AG04450 (cell line): ENCODE measurements at regions not wholly inside any gene's neighbourhood (a gene's known extent, or its start where the extent isn't known, plus 50 kb on each side); places are given as distances from the start of the nearest gene placed in this dataset.

ENCODE experiments used
- CTCF ChIA-PET: fragments of 300-600, 350-600 bp; formaldehyde crosslinking; extraction: SDS; loops from one replicate; lab custom pipeline; 2022; ENCODE audit warnings: antibody characterized with exemption, inconsistent platforms; lab: Charles Lee
- POLR2A ChIA-PET: fragments of 350-600 bp; formaldehyde crosslinking; extraction: SDS; loops from one replicate; lab custom pipeline; 2021; ENCODE audit warnings: antibody characterized with exemption, inconsistent platforms; lab: Yijun Ruan, JAX
- DNase-seq: peaks from one replicate; pipeline ENCODE4 v3.0.0-alpha.2; 2011; ENCODE audit warnings: low read depth, low spot score
- H3K27ac ChIP-seq: one replicate; pipeline ENCODE4 v1.5.1; 2012; ENCODE audit warnings: low read depth, low read length, control low read depth
- H3K27me3 ChIP-seq: one replicate; pipeline ENCODE4 v1.6.0; 2012; ENCODE audit warnings: low read length; ENCODE audit not compliant: control insufficient read depth, insufficient read depth
- H3K4me3 ChIP-seq: 2 replicates; pipeline ENCODE4 v1.5.1; 2011; ENCODE audit warnings: mild to moderate bottlenecking, low read depth, low read length, control low read depth
- H3K9me3 ChIP-seq: 2 replicates; pipeline ENCODE4 v1.5.1; 2012; ENCODE audit warnings: low read length; ENCODE audit not compliant: control insufficient read depth, insufficient read depth
- TF ChIP-seq, protein P1 (sequence below): IDR thresholded peaks from 2 replicates; pipeline ENCODE4 v1.5.1; 2011; ENCODE audit warnings: low read depth, low read length, control low read depth, inconsistent platforms

DNA sequence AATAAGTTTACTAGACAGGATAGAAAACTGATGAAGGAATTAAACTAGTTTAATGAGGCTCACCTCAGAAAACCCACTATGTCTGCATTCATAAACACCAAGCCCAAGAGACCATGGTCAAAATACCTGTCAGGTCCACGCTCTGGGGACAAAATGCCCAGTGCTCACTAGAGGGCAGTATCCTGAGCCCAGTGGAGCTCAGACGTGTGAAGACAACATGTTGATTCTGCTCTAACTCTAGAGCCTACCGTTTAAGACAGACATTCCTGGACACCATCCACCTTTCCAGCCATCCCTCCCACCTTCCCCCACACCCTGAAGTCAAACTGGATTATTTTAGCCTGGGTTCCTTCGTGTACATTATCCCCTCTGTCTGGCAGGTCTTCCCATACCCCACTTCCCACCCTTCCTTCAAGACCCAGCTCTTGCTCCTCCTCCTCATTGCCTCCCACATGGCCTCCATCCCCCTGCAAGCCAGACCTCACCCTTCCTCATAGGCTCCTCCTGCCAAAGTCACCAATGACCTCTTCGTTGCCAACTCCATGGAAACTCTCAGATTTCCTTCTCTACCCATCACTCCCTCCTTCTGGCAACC is 142.3 kb upstream of the FSTL4 start:
- ChIA-PET CTCF (interaction anchor here (0.6 to 1.4 kb wide), 4 partner anchors 11 to 636 kb away, joined by 3 to 4 read pairs (median 3); no protein-coding TSS in a partner anchor), POLR2A (no interaction called here)
- H3K4me3 ChIP-seq: no peak overlapping the region
- TF ChIP-seq, protein P1, sequence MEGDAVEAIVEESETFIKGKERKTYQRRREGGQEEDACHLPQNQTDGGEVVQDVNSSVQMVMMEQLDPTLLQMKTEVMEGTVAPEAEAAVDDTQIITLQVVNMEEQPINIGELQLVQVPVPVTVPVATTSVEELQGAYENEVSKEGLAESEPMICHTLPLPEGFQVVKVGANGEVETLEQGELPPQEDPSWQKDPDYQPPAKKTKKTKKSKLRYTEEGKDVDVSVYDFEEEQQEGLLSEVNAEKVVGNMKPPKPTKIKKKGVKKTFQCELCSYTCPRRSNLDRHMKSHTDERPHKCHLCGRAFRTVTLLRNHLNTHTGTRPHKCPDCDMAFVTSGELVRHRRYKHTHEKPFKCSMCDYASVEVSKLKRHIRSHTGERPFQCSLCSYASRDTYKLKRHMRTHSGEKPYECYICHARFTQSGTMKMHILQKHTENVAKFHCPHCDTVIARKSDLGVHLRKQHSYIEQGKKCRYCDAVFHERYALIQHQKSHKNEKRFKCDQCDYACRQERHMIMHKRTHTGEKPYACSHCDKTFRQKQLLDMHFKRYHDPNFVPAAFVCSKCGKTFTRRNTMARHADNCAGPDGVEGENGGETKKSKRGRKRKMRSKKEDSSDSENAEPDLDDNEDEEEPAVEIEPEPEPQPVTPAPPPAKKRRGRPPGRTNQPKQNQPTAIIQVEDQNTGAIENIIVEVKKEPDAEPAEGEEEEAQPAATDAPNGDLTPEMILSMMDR: peak; percentile 63
- H3K9me3 ChIP-seq: no peaks in the 10 kb centered on the region
- H3K27ac ChIP-seq: no peak overlapping the region
- no peaks in the 10 kb centered on the region for H3K27me3 ChIP-seq
- DNase-seq: no peak

DNA sequence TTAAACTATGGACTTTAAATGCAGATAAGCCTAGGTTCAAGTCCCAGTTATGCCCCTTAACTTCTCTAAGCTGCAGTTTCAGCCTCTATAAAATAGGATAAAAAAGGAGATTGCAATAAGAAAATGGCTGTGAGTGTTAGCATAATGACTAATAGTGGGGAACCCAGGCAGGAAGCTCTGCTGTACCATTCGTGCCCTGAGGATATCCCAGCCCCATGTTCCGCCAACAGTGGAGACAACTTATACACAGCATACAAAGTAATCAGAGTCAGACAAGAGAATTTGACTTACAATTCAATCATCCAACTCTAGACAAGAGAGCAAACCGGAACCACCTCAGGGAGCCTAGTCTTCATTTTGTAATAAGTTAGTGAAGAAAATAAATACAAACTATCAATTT is 141.5 kb upstream of the FSTL4 start:
- H3K27ac ChIP-seq: no peak overlapping the region
- no peaks in the 10 kb centered on the region for H3K27me3 ChIP-seq
- POLR2A ChIA-PET: no interaction called here
- DNase-seq: no peak
- H3K9me3 ChIP-seq: no peaks in the 10 kb centered on the region
- no peak overlapping the region for H3K4me3 ChIP-seq
- TF ChIP-seq, protein P1: no peak
- CTCF ChIA-PET: interaction anchor here (1.0 to 1.4 kb wide), 2 partner anchors 10 to 226 kb away, joined by 3 read pairs; no protein-coding TSS in a partner anchor

DNA sequence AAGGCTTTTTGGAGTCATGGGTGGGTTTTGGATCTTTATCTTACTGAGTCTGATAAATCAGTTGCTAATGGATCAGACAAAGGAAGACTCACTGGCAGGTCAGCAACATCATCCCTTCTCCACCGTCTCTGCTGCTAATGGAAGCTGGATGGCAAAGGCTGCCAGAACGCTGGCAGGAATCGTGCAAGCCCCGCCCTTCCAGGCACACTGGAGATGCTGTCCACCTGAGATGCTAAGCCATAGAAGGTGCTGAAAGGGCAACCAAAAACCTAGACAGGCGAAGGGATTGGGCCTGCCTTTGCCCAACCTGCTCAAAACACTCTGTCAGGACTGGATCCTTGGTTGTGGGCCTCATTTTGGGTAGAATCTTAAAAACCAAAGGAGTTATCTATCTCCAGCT is 139.5 kb upstream of the FSTL4 start:
- H3K4me3 ChIP-seq: no peak overlapping the region
- CTCF ChIA-PET: no interaction called here
- DNase-seq: no peak
- H3K9me3 ChIP-seq: no peaks in the 10 kb centered on the region
- POLR2A ChIA-PET: no interaction called here
- TF ChIP-seq, protein P1: no peak
- no peaks in the 10 kb centered on the region for H3K27me3 ChIP-seq
- H3K27ac ChIP-seq: no peak overlapping the region

DNA sequence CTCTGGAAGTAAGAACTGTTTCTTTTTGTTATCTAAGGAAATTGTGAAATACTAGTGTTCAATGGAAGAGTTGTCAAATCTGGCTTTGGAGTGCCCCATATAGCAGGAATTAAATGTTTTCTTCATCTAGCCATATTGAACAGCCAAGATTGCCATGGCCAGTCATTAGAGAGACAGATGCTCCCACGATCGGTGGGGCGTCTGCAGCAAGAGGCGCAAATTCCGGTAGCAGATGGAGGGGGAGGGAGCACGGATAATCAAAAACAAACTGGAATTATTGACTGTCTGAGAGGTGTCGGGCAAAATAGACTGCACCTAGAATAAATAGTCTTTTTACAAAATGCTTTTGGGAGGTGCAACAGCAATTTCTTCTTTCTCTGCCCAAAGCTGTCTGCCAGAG is 139.1 kb upstream of the FSTL4 start:
- Histone ChIP-seq H3K9me3 (no peaks in the 10 kb centered on the region), H3K27me3 (no peaks in the 10 kb centered on the region), H3K27ac (no peak overlapping the region), H3K4me3 (no peak overlapping the region)
- TF ChIP-seq, protein P1: no peak
- POLR2A ChIA-PET: no interaction called here
- CTCF ChIA-PET: no interaction called here
- no peak for DNase-seq

DNA sequence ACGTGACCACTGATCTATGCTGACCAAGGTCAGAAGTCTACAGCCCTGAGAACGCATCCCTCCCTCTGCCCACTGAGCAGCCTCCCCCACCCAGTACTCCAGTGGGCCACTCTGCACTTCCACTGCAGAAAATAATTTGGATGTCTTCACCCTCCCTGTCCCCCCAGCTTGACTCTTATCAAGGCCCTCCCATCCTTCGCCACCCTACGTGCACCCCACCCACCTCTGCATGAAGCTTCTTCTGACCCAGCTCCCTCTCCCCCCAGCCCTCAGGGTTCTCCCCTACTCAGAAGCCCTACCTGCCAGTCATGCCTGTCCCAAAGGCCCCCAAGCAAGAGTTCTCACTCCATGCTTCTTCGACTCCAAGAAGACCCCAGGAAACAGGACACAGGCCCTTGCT is 138.5 kb upstream of the FSTL4 start:
- no peak overlapping the region for H3K4me3 ChIP-seq
- no peaks in the 10 kb centered on the region for H3K27me3 ChIP-seq
- DNase-seq: no peak
- CTCF ChIA-PET: no interaction called here
- TF ChIP-seq, protein P1: no peak
- POLR2A ChIA-PET: no interaction called here
- H3K27ac ChIP-seq: no peak overlapping the region
- no peaks in the 10 kb centered on the region for H3K9me3 ChIP-seq
